NCI-H2029 (cell line): ENCODE measurements at regions not wholly inside any gene's neighbourhood (a gene's known extent, or its start where the extent isn't known, plus 50 kb on each side); places are given as distances from the start of the nearest gene placed in this dataset.
A peak's percentile ranks its signal among the peaks of the same experiment; 100 is the strongest.
"Not testable (repeated sequence)": the region's sequence is repeated elsewhere in the genome, so short reads cannot be mapped to it uniquely, and the experiment has no call there.

Experiments used
- DNase-seq: peaks from one replicate; lab custom pipeline; 2025; lab: John Stamatoyannopoulos, UW

DNA sequence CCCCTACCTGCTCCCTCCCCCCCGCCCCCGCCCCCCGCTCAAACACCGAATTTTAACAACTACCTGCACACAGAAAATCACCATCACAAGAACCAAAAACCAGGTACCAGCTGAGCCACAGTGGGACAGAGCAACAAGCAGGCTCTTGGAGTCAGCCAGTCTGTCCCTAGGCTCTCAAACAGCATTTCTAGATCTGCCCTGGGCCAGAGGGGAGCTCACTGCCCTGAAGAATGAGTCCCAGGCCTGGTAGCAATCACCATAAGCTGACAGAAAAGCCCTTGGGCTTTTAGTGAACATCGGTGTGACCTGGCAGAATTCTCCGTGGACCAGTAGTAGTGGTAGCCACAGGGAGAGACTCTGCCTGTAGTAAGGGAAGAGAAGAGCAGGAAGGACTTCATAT is 58.3 kb downstream of the C11orf87 start:
- no peak for DNase-seq

DNA sequence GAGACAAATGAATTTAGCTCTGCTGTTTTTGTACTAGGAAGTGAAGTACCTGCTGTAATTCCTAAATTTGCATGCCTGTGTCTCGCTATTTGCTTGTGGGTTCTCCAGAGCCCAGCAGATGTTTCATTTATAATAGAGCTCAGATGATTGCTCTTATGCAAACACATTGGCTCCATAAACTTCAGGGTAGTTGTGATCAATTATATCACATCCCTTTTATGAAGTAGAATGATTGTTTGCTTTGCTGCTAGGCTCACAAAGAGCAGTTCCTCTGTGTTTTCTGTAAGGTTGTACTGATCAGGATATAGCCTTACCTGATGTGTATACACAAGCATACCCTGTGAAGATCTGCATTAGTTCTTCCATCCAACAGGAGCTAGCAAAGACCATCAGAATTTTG is 64.1 kb downstream of the C11orf87 start:
- peak; percentile 92 for DNase-seq

DNA sequence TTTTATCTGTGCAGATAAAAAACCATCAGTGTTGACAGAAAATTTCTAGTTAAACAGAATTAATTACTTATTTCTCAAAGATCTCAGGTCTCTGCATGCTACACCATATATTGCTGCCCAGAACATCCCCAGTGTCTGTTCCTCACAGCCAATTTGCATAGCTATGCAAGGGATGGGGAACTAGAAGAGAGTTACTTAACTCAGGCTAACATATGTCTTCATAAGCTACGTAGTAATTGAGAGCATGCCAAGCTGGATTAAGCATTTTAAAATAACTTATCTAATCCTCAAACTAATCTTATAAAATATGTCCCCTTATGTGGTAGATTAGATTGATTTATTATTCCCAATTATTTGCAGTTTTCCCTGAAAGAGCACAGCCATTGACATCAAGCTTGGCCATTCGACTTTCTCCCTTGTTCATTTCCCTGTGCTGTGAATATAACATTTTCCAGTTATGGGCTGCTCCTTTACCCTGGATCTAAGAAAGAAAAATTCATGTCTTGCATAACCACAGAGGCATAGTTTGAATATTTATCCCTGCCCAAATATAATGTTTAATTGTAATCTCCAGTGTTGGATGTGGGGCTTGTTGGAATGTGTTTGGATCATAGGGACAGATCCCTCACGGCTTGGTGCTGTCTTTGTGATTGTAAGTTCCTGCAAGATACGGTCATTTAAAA is 69.1 kb downstream of the C11orf87 start:
- no peak for DNase-seq

DNA sequence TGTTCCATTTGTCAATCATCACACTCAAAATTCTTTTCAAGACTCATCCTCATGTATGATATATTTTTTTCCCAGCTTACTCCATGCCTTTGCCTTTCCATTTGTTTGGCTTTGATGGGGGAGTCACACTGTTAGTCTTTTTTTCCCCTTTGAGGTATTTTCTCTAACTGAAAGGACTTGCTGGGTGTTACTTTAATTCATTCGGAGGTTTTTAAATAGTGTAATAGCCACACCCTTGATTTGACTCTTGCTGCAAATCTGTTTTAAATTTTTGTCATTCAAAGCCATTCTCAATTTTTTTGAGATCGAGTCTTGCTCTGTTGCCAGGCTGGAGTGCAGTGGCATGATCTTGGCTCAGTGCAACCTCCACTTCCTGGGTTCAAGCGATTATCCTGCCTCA is 84.1 kb downstream of the C11orf87 start:
- no peak for DNase-seq

DNA sequence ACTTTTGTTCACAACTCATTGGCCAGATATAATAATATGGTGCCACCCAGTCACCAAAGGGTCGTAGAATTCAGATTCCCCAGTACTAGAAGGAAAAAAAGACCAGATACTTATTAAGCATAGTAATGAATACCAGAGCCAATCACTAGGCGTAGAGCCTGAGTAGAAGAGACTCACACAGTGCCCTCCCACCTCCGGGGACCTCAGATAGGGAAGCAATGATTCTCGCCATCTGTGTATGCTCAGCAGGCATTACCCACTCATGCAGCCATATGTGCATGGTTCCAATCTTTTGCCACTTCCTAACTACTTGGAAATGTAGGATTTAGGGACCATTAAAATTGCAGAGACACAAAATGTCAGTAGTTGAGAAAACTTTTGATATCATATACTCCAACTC is 85.3 kb downstream of the C11orf87 start:
- no peak for DNase-seq

DNA sequence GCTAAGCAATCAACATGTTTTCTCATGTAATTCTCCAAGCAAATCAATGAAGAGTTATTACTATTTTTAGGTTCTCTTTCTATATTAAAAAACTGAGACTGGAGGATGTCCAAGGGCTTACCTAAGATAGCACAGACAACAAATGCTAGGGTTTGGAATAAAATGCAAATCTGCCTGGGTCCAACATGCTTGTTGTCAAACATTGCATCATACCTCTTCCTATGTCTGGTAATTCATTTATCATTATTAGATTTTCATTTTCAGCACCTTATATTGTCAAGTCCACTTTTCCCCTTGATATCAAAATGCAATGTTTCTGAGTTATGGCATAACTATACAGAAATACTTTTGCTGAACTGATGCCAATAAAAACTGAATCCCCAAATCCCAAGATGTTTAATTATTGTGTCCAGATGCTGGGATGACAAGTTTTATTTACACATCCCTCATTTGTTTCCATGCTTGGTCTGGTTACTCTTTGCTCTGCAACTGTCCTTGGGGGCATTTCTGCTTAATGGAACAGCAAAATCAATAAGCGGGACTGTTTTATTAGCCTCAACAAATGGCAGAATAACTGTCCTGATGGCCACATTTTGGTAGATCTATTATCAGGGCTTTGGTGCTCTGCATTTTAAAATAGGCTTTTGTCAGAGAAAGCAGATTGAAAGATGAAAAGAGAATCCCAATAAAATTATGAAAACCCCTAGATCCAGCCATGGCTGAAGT is 86.0 kb downstream of the C11orf87 start:
- DNase-seq: no peak

DNA sequence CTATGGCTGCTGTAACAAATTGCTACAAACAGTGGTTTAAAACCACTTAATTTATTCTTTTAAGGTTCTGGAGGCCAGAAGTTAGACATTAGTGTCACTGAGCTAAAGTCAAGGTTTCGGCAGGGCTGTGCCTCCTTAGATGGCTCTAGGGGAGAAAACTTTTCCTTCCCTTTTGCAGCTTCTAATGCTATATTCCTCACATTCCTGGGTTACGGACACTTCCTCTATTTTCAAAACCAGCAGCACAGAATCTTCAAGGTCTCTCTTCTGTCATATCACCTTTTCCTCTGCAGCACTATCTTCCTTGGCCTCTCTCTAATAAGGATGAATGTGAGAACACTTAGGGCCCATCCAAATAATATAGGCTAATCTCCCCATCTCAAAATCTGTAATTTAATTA is 87.0 kb downstream of the C11orf87 start:
- no peak for DNase-seq

DNA sequence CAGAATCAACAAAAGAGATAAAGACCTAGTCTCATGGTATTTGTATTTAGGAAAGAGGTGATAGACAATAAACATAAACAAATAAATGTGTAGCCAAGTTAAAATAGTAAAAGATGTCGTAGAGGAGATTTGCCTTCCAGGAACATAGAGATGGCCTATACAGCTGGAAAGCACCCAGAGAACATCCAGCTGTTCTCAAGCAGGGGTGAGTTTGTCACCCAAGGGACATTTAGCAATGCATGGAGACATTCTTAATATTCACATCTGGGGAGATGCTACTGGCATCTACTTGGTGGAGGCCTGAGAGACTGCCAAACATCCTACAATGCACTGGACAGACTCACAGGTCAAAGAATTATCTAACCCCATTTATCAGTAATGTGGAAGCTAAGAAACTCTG is 88.3 kb downstream of the C11orf87 start:
- DNase-seq: no peak

DNA sequence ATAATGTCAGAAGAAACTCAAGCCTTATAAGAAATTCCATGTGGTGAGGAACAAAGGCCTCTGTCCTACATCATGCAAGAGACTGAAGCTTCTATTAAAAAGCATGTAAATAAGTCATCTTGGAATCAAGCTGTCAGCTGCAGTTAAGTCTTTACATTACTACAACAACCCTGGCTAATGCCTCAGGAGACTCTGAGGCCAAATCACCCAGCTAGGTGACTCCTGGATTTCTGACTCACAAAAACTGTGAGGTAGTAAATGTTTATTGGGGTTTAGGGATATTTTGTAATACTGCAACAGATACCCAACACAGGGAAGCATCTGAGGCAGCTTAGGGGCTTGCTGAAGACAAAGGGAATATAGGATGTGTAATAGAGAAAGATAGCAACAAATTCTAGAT is 89.6 kb downstream of the C11orf87 start:
- DNase-seq: no peak

DNA sequence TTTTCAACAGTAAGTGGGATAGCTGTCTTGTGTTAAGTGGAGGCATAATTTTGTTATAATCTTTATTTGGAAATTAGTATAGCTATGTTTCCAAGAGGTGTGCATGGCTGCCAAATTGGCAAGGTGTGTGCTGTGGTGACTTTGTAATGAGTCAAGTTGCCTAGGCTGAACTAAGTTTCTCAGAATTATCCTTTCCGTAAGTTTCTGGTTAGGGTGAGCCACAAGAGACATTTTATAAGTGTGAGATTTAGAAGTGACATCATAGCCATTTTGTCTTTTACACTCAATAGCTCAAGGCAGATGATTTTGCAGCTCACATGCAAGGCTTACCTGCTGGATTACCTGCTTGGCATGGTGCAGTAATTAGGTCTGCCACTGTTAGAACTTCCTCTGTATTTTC is 90.3 kb downstream of the C11orf87 start:
- DNase-seq: no peak

DNA sequence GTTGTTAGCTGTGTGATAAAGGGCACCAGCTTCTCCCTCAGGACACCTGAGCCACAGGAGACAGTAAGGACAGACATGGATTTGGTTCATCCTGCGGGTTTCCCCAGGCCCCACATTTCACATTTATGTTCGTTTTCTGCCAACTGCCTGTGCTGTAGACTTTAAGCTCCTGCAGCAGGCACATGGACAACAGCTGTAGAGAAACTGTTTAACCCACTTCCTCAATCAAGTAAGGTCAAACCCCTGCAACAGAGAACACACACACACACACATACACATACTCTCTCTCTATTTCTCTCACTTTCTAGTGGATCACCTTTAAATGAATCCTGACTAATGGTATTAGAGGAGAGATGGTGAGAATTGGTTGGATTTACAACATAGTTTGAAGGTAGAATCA is 90.7 kb downstream of the C11orf87 start:
- DNase-seq: no peak

DNA sequence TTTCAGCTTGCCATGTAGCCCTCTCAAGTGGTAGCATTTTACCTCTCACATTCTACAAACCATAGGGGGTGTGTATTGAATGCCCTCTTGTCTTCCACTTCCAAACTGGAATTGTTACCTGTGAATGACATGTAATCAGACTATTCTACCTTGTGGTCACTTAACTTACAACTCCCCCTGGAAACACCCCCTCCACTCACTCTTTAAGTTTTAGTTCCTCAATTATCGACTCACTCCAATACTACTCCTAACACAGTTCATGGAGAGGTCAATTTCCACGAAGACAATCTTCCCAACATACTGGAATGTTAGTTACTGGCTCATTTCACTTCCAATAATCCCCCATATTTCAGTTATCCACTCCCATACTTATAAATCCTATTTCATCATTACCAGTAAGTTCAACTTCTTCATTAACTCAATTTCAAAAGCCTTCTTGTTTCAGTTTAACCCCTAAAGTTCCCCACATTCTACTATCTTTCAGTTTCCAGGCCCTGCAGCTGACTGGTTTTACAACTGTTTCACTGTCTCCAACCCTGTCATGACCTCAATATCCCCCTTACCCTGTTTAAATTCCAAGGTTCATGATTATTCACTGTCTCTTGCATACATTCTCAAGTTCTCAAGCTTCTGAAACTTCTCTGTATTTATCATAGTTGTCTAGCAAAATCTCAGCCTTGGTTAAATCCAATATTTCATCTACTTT is 92.5 kb downstream of the C11orf87 start:
- no peak for DNase-seq

DNA sequence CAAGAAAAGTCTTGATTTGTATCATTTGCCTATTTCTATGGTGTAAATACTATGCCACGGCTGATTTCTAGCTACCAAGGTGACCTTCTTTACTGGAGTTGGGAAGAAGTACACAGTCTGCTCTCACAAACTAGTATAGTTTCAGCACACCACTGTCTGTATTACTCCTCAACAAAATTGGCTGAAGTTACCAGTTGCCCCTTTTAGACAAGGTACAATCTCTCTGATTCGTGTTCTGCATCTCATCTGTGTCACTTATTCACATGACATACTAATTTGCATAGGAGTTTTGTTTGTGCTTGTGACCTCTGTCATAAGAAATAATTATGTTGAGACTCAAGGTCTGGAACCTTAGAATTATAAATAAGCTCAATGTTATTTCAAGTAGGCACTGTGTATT is 97.3 kb downstream of the C11orf87 start:
- no peak for DNase-seq

DNA sequence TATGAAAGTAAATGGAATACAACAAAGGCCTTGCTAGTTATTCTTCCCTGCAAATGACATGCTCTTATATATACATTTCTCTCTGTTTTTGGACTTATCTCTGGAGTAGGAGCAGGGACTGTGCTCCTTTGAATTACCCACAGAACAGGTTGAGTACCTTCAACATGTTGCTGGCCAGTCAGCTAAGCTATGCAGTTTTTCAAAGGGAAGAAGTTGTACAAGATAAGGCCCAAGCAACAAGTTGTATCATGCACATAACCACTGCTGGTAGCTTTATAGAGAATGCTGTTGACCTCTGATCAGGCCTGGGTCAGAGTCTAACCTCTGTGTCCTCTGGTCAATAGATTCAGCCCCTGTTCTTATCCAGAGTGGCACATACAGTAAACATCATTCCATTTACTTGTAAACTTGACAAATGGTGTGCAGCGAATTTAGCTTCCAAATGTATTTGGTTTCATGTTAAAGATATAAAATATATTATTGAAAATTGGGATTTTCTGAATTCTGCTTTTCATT is 99.6 kb downstream of the C11orf87 start:
- DNase-seq: no peak

DNA sequence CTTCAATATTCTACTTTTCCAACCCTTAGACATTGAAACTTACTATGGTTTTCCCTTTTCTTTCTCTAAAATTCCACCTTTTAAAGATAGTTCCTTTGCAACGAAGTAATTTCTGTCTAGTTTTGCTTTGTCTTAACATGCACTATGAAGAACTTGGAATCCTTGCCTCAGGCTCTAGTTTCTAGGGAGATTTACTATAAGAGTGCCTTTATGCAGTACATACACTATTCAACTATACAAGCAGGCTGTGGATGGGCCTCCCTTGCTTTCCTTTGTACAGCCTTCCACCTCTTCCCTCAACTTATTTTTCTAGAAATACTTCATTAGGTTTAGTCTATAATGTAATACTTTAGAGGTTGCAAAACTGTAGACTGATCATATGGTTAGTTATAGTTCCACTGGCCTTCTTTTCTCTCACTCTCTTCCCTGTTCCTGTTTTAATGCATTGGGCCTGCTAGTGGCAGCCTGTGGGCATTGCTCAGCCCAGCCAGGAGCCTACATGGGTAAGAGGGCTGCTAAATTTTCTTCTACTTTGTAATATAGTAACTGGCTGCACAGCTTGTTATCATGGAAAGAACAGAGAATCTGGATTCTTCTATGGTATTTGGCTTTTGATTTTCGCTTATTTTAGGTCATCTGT is 100.2 kb downstream of the C11orf87 start:
- no peak for DNase-seq

DNA sequence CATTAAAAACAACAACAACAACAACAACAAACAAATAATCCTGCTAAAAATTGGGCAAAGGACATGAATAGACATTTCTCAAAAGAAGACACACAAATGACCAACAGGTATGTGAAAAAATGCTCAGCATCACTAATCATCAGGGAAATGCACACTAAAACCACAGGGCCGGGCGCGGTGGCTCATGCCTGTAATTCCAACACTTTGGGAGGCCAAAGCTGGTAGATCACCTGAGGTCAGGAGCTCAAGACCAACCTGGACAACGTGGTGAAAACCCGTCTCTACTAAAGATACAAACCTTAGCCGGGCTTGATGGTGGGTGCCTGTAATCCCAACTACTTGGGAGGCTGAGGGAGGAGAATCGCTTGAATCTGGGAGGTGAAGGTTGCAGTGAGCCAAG is 103.6 kb downstream of the C11orf87 start:
- DNase-seq: not testable (repeated sequence)

DNA sequence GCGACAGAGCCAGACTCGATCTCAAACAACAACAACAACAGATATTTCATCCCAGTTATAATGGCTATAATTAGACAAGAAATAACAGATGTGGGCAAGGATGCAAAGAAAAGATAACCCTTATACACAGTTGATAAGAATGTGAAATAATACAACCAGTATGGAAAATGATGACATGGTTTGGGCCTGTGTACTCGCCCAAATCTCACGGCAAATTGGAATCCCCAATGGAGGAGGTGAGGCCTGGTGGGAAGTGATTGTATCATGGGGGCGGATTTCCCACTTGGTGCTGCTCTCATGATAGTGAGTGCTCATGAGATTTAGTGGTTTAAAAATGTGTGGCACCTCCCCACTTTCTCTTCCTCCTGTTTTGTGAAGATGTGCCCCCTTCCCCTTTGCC is 104.1 kb downstream of the C11orf87 start:
- no peak for DNase-seq

DNA sequence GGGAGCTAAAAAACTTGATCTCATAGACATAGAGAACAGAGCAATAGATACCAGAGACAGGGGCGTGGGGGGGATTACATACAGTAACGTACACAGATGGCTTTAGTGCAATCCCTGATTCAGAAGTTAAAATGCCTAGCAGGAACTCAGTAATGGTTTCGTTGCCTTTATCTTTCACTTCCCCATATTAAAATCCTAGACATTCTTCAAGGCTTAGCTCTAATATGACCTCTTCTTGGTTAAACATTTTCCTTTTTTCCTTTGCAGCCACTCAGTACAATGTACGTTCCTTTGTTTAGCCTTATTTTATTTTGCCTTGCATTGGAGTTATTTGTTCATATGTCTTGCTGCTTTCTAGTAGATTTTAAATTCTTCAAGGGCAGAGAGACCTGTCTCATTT is 104.9 kb downstream of the C11orf87 start:
- no peak for DNase-seq

DNA sequence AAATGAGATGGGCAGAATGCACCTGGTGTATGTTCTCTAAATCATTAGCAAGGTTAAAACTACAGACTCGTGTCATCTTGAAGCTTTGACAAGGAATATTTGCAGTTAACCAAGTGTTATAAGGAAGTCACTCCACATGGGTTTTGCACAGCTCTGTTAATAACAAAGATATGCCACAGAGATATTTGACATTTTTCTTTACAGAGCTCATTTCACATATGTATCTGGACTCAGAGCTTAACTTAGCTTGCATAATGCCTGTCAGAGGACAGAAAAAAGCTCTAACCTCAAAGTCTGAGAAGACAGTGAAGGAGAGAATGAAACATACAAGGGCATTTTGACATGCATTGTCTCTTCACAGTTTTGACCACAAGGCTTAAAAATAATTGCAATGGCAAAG is 105.5 kb downstream of the C11orf87 start:
- no peak for DNase-seq

DNA sequence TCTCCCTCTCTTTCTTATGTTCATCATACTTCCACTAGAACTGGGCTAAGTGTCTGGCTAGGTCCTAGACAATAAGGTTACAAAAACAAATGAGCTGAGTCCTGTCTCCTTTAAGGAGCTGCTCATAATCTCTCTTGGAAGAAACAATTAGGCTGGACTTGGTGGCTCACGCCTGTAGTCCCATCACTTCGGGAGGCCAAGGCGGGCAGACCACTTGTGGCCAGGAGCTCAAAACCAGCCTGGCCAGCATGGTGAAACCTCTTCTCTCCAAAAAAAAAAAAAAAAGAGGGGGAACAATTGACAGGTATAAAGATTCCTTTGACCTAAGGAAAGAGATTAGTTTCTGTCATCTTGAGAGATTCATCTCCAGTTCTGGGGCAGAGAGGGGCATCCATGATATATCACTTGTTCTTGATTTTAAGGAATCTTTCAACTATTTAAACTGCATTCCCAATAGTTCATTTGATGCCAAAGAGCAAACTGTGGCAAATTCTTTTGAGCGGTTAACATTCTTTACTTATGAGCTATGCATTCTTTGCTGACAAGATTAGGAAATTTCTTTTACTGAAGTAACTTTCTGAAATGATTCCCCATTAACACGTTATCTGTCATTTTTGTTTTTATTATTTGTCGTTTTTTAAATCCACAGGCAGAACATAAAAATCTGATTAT is 125.5 kb downstream of the C11orf87 start:
- DNase-seq: no peak

DNA sequence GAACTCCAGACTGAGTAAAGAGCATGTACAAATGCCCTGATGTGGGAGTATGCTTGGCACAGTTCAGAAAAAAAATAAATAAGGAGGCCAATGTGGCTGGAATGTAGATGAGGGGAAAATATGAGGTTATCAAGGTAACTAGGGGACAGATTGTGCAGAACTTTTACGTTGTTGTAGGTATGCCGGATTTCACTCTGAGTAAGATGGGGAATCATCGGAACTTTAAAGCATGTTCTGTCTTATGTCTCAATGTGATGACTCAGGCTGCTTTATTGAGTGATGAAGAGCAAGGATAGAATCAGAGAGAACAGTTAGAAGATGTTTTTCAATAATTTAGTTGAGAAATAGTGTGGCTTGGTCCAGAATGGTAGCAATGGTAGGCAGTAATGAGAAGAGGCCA is 130.4 kb downstream of the C11orf87 start:
- no peak for DNase-seq

DNA sequence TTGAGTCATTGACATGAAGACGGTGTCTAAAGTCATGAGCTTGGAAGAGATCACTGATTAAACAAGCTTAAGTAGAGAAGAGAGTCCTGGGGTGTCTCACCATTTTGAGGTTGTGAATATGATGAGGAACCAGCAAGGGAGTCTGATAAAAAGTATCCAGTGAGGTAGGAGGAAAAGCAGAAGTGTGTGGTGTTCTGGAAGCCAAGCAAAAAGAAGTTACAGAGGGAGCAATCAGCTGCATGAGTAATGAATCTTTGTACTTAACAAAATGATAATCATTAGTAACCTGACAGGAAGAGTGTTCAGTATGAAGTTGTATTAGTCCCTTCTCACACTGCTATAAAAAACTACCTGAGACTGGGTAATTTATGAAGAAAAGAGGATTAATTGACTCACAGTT is 131.3 kb downstream of the C11orf87 start:
- DNase-seq: no peak
